ENCODE measurements at regions not wholly inside any gene's neighbourhood (a gene's known extent, or its start where the extent isn't known, plus 50 kb on each side); places are given as distances from the start of the nearest gene placed in this dataset.

DNA sequence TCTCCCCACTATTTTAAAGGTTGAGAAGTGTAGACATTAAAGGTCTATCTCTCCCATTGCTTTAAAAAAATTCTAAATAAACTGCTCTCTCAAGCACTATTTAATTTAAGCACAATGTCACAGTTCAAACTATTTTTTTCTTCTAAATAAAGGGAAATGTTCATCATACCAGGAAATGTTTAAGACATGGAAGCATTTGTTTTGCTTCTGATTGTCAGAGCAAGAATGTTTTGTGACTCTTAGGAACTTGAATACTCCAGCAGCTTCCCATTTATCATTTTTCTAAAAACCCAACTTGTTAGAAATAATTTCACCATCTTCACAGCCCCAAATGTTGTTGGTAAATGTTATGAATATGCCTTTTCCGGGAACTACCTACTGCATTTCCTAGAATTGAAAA is 121.8 kb upstream of the NTF3 start:
- intact Hi-C loops (cut with micrococcal nuclease; ENCODE audit: unreplicated experiment) = no loop called here
- H2AFZ ChIP-seq (ENCODE audit: low read length) = no peak overlapping the region
- ChIA-PET POLR2A (no interaction called here), CTCF (ENCODE audit: unreplicated experiment) (no interaction called here)
- no peak for TF ChIP-seq EZH2phosphoT487 (IDR thresholded peaks at IDR 0.05; ENCODE audit: borderline replicate concordance, low read depth, low read length)
- TF ChIP-seq, protein P1, sequence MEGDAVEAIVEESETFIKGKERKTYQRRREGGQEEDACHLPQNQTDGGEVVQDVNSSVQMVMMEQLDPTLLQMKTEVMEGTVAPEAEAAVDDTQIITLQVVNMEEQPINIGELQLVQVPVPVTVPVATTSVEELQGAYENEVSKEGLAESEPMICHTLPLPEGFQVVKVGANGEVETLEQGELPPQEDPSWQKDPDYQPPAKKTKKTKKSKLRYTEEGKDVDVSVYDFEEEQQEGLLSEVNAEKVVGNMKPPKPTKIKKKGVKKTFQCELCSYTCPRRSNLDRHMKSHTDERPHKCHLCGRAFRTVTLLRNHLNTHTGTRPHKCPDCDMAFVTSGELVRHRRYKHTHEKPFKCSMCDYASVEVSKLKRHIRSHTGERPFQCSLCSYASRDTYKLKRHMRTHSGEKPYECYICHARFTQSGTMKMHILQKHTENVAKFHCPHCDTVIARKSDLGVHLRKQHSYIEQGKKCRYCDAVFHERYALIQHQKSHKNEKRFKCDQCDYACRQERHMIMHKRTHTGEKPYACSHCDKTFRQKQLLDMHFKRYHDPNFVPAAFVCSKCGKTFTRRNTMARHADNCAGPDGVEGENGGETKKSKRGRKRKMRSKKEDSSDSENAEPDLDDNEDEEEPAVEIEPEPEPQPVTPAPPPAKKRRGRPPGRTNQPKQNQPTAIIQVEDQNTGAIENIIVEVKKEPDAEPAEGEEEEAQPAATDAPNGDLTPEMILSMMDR (conservative IDR thresholded peaks at IDR 0.05; ENCODE audit: low read length) = no peak
- no peaks in the 10 kb centered on the region for H3K79me2 ChIP-seq (ENCODE audit: insufficient read depth, low read depth, low read length)
- no peaks in the 10 kb centered on the region for H3K36me3 ChIP-seq (ENCODE audit: insufficient read depth, low read length)
- no peaks in the 10 kb centered on the region for H3K9me2 ChIP-seq (ENCODE audit: insufficient read depth, low read length)
- no peaks in the 10 kb centered on the region for H4K20me1 ChIP-seq (ENCODE audit: insufficient read depth, low read length)
- no peak overlapping the region for H3K4me3 ChIP-seq (ENCODE audit: low read depth, low read length, poor library complexity, severe bottlenecking)
- H3K4me2 ChIP-seq (ENCODE audit: low read length) = no peak overlapping the region
- no peaks in the 10 kb centered on the region for H3K4me1 ChIP-seq (ENCODE audit: insufficient read depth, low read length, poor library complexity, severe bottlenecking)
- H3K27ac ChIP-seq (ENCODE audit: low read depth, low read length, poor library complexity, severe bottlenecking) = no peak overlapping the region
- no TSS peak for BruUV-seq (replicated peaks)
- no peak for DNase-seq (ENCODE audit: low spot score)
- H3K9me3 ChIP-seq (ENCODE audit: low read length) = no peaks in the 10 kb centered on the region

DNA sequence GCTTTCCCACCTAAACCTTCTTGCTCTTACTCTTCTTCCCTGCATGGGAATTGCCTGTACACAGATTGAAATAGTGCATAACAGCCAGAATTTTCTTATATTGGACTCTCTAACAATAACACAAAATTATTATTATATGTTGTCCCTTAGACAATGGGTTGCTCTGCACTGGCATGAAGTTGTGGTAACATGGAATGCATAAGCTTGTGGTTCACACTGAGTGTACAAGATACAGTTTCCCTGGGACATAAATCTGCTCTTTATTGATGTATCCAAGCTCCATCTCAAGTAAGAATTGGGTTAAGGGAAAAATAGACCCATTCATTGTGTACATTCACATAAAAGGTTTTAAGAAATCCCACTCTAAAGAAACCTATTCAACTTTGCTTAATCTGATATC is 114.4 kb upstream of the NTF3 start:
- BruUV-seq (replicated peaks) = no TSS peak
- intact Hi-C loops (cut with micrococcal nuclease; ENCODE audit: unreplicated experiment) = no loop called here
- TF ChIP-seq, protein P1 (conservative IDR thresholded peaks at IDR 0.05; ENCODE audit: low read length) = no peak
- no peak for TF ChIP-seq EZH2phosphoT487 (IDR thresholded peaks at IDR 0.05; ENCODE audit: borderline replicate concordance, low read depth, low read length)

DNA sequence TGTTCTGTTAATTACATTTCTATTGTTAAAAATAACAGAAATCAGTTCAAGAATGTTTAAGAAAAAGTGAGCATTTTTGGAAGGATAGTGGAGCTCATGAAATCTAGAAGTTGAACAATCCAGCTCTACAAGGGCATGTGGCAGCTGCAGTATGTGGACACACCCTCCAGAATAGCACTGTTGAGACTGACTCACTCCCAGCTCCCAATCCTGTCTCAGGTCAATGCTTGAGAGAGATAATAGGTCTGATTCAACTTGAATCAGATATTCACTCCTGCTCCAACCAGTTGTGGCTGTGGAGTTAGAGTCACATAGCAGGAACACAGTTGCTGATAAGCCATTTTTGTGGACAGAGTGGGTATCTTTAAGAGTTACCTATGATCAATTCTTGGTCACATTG is 113.0 kb upstream of the NTF3 start:
- H3K27ac ChIP-seq (ENCODE audit: low read depth, low read length, poor library complexity, severe bottlenecking) = no peak overlapping the region
- no peak overlapping the region for H3K4me3 ChIP-seq (ENCODE audit: low read depth, low read length, poor library complexity, severe bottlenecking)
- CTCF ChIA-PET (ENCODE audit: unreplicated experiment) = no interaction called here
- H3K4me2 ChIP-seq (ENCODE audit: low read length) = no peak overlapping the region
- H3K4me1 ChIP-seq (ENCODE audit: insufficient read depth, low read length, poor library complexity, severe bottlenecking) = no peaks in the 10 kb centered on the region
- no peaks in the 10 kb centered on the region for H3K9me3 ChIP-seq (ENCODE audit: low read length)
- POLR2A ChIA-PET = interaction anchor here (1.8 kb wide), 1 partner anchor 10 kb away, joined by 5 read pairs; no protein-coding TSS in a partner anchor
- no peaks in the 10 kb centered on the region for H4K20me1 ChIP-seq (ENCODE audit: insufficient read depth, low read length)
- no peaks in the 10 kb centered on the region for H3K9me2 ChIP-seq (ENCODE audit: insufficient read depth, low read length)
- no peak for DNase-seq (ENCODE audit: low spot score)
- H3K79me2 ChIP-seq (ENCODE audit: insufficient read depth, low read depth, low read length) = no peaks in the 10 kb centered on the region
- no peak overlapping the region for H2AFZ ChIP-seq (ENCODE audit: low read length)
- no peak for TF ChIP-seq EZH2phosphoT487 (IDR thresholded peaks at IDR 0.05; ENCODE audit: borderline replicate concordance, low read depth, low read length)
- TF ChIP-seq, protein P1 (conservative IDR thresholded peaks at IDR 0.05; ENCODE audit: low read length) = no peak
- H3K36me3 ChIP-seq (ENCODE audit: insufficient read depth, low read length) = no peaks in the 10 kb centered on the region
- BruUV-seq (replicated peaks) = no TSS peak
- intact Hi-C loops (cut with micrococcal nuclease; ENCODE audit: unreplicated experiment) = no loop called here

More for the DNA sequence above, 114.4 kb upstream of the NTF3 start:
- POLR2A ChIA-PET = interaction anchor here (1.8 kb wide), 1 partner anchor 11 kb away, joined by 5 read pairs; no protein-coding TSS in a partner anchor
- no peak for DNase-seq (ENCODE audit: low spot score)
- Histone ChIP-seq H2AFZ (ENCODE audit: low read length) (no peak overlapping the region), H3K4me3 (ENCODE audit: low read depth, low read length, poor library complexity, severe bottlenecking) (no peak overlapping the region), H3K4me1 (ENCODE audit: insufficient read depth, low read length, poor library complexity, severe bottlenecking) (no peaks in the 10 kb centered on the region), H3K9me2 (ENCODE audit: insufficient read depth, low read length) (no peaks in the 10 kb centered on the region), H3K9me3 (ENCODE audit: low read length) (no peaks in the 10 kb centered on the region), H4K20me1 (ENCODE audit: insufficient read depth, low read length) (no peaks in the 10 kb centered on the region), H3K79me2 (ENCODE audit: insufficient read depth, low read depth, low read length) (no peaks in the 10 kb centered on the region), H3K36me3 (ENCODE audit: insufficient read depth, low read length) (no peaks in the 10 kb centered on the region), H3K27ac (ENCODE audit: low read depth, low read length, poor library complexity, severe bottlenecking) (no peak overlapping the region), H3K4me2 (ENCODE audit: low read length) (no peak overlapping the region)
- CTCF ChIA-PET (ENCODE audit: unreplicated experiment) = no interaction called here

All from OCI-LY7 (cell line).